HCT116 (cell line): ENCODE measurements at regions not wholly inside any gene's neighbourhood (a gene's known extent, or its start where the extent isn't known, plus 50 kb on each side); places are given as distances from the start of the nearest gene placed in this dataset.

Experiments
- ELF1 ChIP-seq: IDR thresholded peaks from 2 replicates; pipeline ENCODE4 v1.6.1; 2012; ENCODE audit warnings: low read depth, borderline replicate concordance
- EZH2 ChIP-seq: fragments of 200-600 bp; sonication (generic); IDR thresholded peaks from 2 replicates; pipeline ENCODE4 v1.6.1; 2017; ENCODE audit warnings: antibody characterized with exemption, mixed run types
- JUND ChIP-seq: IDR thresholded peaks from 2 replicates; pipeline ENCODE4 v1.6.1; 2012
- ZFX ChIP-seq: fragments of 450-650 bp; IDR thresholded peaks from 2 replicates; pipeline ENCODE4 v1.6.1; 2017
- TF ChIP-seq, protein P1 (sequence below), 3 experiments: fragments of 200-600 bp in 1 of 3; sonication (generic) in 1 of 3; IDR thresholded peaks in 2 of 3; conservative IDR thresholded peaks in 1 of 3; 2 replicates each; pipeline ENCODE4 v1.5.1; 2012 to 2017; ENCODE audit warnings: low read depth in 2 of 3, low read length in 2 of 3, antibody characterized with exemption in 1 of 3, borderline replicate concordance in 1 of 3, control low read depth in 1 of 3, mild to moderate bottlenecking in 1 of 3, mixed read lengths in 1 of 3, mixed run types in 1 of 3, moderate library complexity in 1 of 3; ENCODE audit not compliant: insufficient read depth in 1 of 3

GRCh38 chr6:16911088-16911487, 149.8 kb upstream of the ATXN1 start:
- no peak for TF ChIP-seq JUND
- no peak for TF ChIP-seq EZH2
- no peak for TF ChIP-seq ZFX
- TF ChIP-seq, protein P1, sequence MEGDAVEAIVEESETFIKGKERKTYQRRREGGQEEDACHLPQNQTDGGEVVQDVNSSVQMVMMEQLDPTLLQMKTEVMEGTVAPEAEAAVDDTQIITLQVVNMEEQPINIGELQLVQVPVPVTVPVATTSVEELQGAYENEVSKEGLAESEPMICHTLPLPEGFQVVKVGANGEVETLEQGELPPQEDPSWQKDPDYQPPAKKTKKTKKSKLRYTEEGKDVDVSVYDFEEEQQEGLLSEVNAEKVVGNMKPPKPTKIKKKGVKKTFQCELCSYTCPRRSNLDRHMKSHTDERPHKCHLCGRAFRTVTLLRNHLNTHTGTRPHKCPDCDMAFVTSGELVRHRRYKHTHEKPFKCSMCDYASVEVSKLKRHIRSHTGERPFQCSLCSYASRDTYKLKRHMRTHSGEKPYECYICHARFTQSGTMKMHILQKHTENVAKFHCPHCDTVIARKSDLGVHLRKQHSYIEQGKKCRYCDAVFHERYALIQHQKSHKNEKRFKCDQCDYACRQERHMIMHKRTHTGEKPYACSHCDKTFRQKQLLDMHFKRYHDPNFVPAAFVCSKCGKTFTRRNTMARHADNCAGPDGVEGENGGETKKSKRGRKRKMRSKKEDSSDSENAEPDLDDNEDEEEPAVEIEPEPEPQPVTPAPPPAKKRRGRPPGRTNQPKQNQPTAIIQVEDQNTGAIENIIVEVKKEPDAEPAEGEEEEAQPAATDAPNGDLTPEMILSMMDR (IDR thresholded peaks at IDR 0.05 in 2 of 3, conservative IDR thresholded peaks at IDR 0.05 in 1 of 3; ENCODE audit: borderline replicate concordance in 1 of 3, insufficient read depth in 1 of 3, low read depth in 2 of 3, low read length in 2 of 3), result no peak
- TF ChIP-seq ELF1, result no peak
